ENCODE measurements at regions not wholly inside any gene's neighbourhood (a gene's known extent, or its start where the extent isn't known, plus 50 kb on each side); places are given as distances from the start of the nearest gene placed in this dataset.

- TF ChIP-seq, protein P1, sequence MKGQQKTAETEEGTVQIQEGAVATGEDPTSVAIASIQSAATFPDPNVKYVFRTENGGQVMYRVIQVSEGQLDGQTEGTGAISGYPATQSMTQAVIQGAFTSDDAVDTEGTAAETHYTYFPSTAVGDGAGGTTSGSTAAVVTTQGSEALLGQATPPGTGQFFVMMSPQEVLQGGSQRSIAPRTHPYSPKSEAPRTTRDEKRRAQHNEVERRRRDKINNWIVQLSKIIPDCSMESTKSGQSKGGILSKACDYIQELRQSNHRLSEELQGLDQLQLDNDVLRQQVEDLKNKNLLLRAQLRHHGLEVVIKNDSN (IDR thresholded peaks at IDR 0.05; ENCODE audit: borderline replicate concordance, extremely low read length, insufficient read depth, low read depth, low read length) = no peak
- TF ChIP-seq HDAC6 (IDR thresholded peaks at IDR 0.05; ENCODE audit: unreplicated experiment) (no peak), LARP7 (IDR thresholded peaks at IDR 0.05) (no peak), RBBP5 (conservative IDR thresholded peaks at IDR 0.05) (no peak), SPI1 (IDR thresholded peaks at IDR 0.05; ENCODE audit: borderline replicate concordance, insufficient read depth, low read depth, low read length) (no peak)
These were observed 535.3 kb upstream of the TMEM132C start (continued) for GRCh38 chr12:127731657-127732056.

- no peak for DNase-seq (ENCODE audit: low read depth, low spot score)
- no peaks in the 10 kb centered on the region for H3K9me3 ChIP-seq (replicated peaks; ENCODE audit: control insufficient read depth, insufficient read depth, low read length)
- no peaks in the 10 kb centered on the region for H3K79me2 ChIP-seq (ENCODE audit: control insufficient read depth, insufficient read depth, low read length)
- no peaks in the 10 kb centered on the region for H4K20me1 ChIP-seq (ENCODE audit: control insufficient read depth, insufficient read depth)
- CTCF ChIA-PET = no interaction called here
- H3K4me3 ChIP-seq = no peak overlapping the region
- 48% methylated on average over 8 of the region's 8 CpGs for WGBS (ENCODE audit: insufficient coverage, insufficient replicate concordance, low lambda C conversion rate, missing lambda C conversion rate)
- FAIRE-seq = no peak
- intact Hi-C loops (cut with micrococcal nuclease; ENCODE audit: unreplicated experiment) = no loop called here
- TF ChIP-seq FOXM1 (IDR thresholded peaks at IDR 0.05; ENCODE audit: low read depth, low read length) (no peak), ESRRA (IDR thresholded peaks at IDR 0.05; ENCODE audit: low read length) (no peak)
- H3K4me1 ChIP-seq (ENCODE audit: control insufficient read depth, insufficient read depth, low read length) = no peaks in the 10 kb centered on the region
- H2AFZ ChIP-seq (ENCODE audit: control insufficient read depth, low read depth, low read length) = no peak overlapping the region
- no peaks in the 10 kb centered on the region for H3K36me3 ChIP-seq (ENCODE audit: control insufficient read depth in 2 of 2, insufficient read depth in 2 of 2, low read length in 1 of 2)
- no peak overlapping the region for H3K4me2 ChIP-seq (ENCODE audit: control insufficient read depth, insufficient read depth)
- H3K9ac ChIP-seq (ENCODE audit: control insufficient read depth, insufficient read depth, low read length) = no peak overlapping the region
- POLR2A ChIA-PET = no interaction called here
- in situ Hi-C loops (cut with MboI) = no loop called here
- no peak for ATAC-seq
- RAD21 ChIA-PET (ENCODE audit: unreplicated experiment) = no interaction called here
- H3K27me3 ChIP-seq (replicated peaks in 1 of 2; ENCODE audit: control insufficient read depth in 2 of 2, insufficient read depth in 2 of 2, low read length in 1 of 2) = no peaks in the 10 kb centered on the region
- no peak overlapping the region for H3K27ac ChIP-seq (ENCODE audit: control insufficient read depth, insufficient read depth)
- BruUV-seq (replicated peaks) = no TSS peak
- SMC1A ChIA-PET (ENCODE audit: uncharacterized antibody, unreplicated experiment) = no interaction called here
These were observed 524.7 kb upstream of the TMEM132C start for GRCh38 chr12:127742231-127742630.
